SIG-M5 treated with dmso at 0.1 percent for 504 hours (cell line): ENCODE measurements at regions not wholly inside any gene's neighbourhood (a gene's known extent, or its start where the extent isn't known, plus 50 kb on each side); places are given as distances from the start of the nearest gene placed in this dataset.
A peak's percentile ranks its signal among the peaks of the same experiment; 100 is the strongest.
"Not testable (repeated sequence)": the region's sequence is repeated elsewhere in the genome, so short reads cannot be mapped to it uniquely, and the experiment has no call there.

ENCODE experiments used
- DNase-seq: peaks from one replicate; lab custom pipeline; 2025; ENCODE audit not compliant: unreplicated experiment; lab: John Stamatoyannopoulos, UW

GRCh38 chr5:152527358-152528052 is 122.4 kb upstream of the NMUR2 start:
- no peak for DNase-seq

- no peak for DNase-seq
Measured at GRCh38 chr5:152529440-152529839, 124.4 kb upstream of the NMUR2 start.

GRCh38 chr5:152532714-152533113 is 127.6 kb upstream of the NMUR2 start:
- DNase-seq: peak; percentile 36

- DNase-seq: no peak
Measured at GRCh38 chr5:152534641-152535040, 129.6 kb upstream of the NMUR2 start.

GRCh38 chr5:152542741-152543140 is 137.7 kb upstream of the NMUR2 start:
- no peak for DNase-seq

- no peak for DNase-seq
Measured at GRCh38 chr5:152546493-152546892, 141.4 kb upstream of the NMUR2 start.

- DNase-seq: no peak
Measured at GRCh38 chr5:152547202-152547601, 142.1 kb upstream of the NMUR2 start.

- DNase-seq: no peak
Measured at GRCh38 chr5:152549709-152550108, 144.6 kb upstream of the NMUR2 start.

- DNase-seq: no peak
Measured at GRCh38 chr5:152551061-152551460, 146.0 kb upstream of the NMUR2 start.

GRCh38 chr5:152556784-152557183 is 151.7 kb upstream of the NMUR2 start:
- no peak for DNase-seq

GRCh38 chr5:152560512-152561137 is 155.5 kb upstream of the NMUR2 start:
- DNase-seq: peak; percentile 22

- DNase-seq: no peak
Measured at GRCh38 chr5:152568016-152568415, 162.9 kb upstream of the NMUR2 start.

GRCh38 chr5:152572812-152573211 is 167.7 kb upstream of the NMUR2 start:
- no peak for DNase-seq

- no peak for DNase-seq
Measured at GRCh38 chr5:152584103-152584502, 179.0 kb upstream of the NMUR2 start.

GRCh38 chr5:152592416-152592815 is 187.3 kb upstream of the NMUR2 start:
- DNase-seq: peak; percentile 22

- peak; percentile 25 for DNase-seq
Measured at GRCh38 chr5:152593388-152593787, 188.3 kb upstream of the NMUR2 start.

GRCh38 chr5:152595405-152595804 is 190.3 kb upstream of the NMUR2 start:
- DNase-seq: no peak

GRCh38 chr5:152599096-152599495 is 194.0 kb upstream of the NMUR2 start:
- no peak for DNase-seq

- no peak for DNase-seq
Measured at GRCh38 chr5:152601806-152602732, 197.0 kb upstream of the NMUR2 start.

- not testable (repeated sequence) for DNase-seq
Measured at GRCh38 chr5:152606050-152606449, 201.0 kb upstream of the NMUR2 start.

GRCh38 chr5:152606776-152607364 is 201.8 kb upstream of the NMUR2 start:
- no peak for DNase-seq
